Liver (tissue), 3 donors: ENCODE measurements at regions not wholly inside any gene's neighbourhood (a gene's known extent, or its start where the extent isn't known, plus 50 kb on each side); places are given as distances from the start of the nearest gene placed in this dataset.

Experiments used
- ATF3 ChIP-seq: IDR thresholded peaks from 2 replicates; pipeline ENCODE4 v1.6.1; 2016; ENCODE audit warnings: antibody characterized with exemption
- CTCF ChIP-seq: fragments of 150-350 bp; IDR thresholded peaks from 2 replicates; pipeline ENCODE4 v1.5.1; 2017; ENCODE audit warnings: improper control_type of control experiment, low read depth, low read length; ENCODE audit not compliant: missing input control
- REST ChIP-seq: IDR thresholded peaks from 2 replicates; pipeline ENCODE4 v1.6.1; 2016; ENCODE audit warnings: antibody characterized with exemption, mild to moderate bottlenecking
- RXRA ChIP-seq, 2 donors: IDR thresholded peaks; 2 replicates each; pipeline ENCODE4 v1.6.1; 2017 to 2018; ENCODE audit warnings: antibody characterized with exemption in 2 of 2, mild to moderate bottlenecking in 1 of 2
- TAF1 ChIP-seq: conservative IDR thresholded peaks from 2 replicates; pipeline ENCODE4 v1.6.1; 2016; ENCODE audit warnings: antibody characterized with exemption, mild to moderate bottlenecking
- donor health status: healthy.
- donor health status: healthy.

GRCh38 chr13:40127476-40127875 lies 472.0 kb downstream of the COG6 start:
- no peak for TF ChIP-seq CTCF
- TF ChIP-seq REST, result no peak
- TF ChIP-seq TAF1, result no peak
- TF ChIP-seq RXRA (IDR thresholded peaks at IDR 0.05), result no peak
- no peak for TF ChIP-seq ATF3
